Fibroblast of the aortic adventitia (primary cell): ENCODE measurements at regions not wholly inside any gene's neighbourhood (a gene's known extent, or its start where the extent isn't known, plus 50 kb on each side); places are given as distances from the start of the nearest gene placed in this dataset.
A peak's percentile ranks its signal among the peaks of the same experiment; 100 is the strongest.

ENCODE experiments used
- DNase-seq: peaks from one replicate; pipeline ENCODE4 v3.0.0-alpha.2; 2010; ENCODE audit warnings: low read depth
- H3K4me3 ChIP-seq: 2 replicates; pipeline ENCODE4 v1.5.1; 2011; ENCODE audit warnings: low read depth, mild to moderate bottlenecking, control low read depth, low read length, moderate library complexity
- CTCF ChIP-seq: IDR thresholded peaks from 2 replicates; pipeline ENCODE4 v1.5.1; 2011; ENCODE audit warnings: mild to moderate bottlenecking, low read length, control low read depth, inconsistent platforms; ENCODE audit not compliant: insufficient read depth

- DNase-seq, result peak; percentile 14
- no peak for TF ChIP-seq CTCF
- no peak overlapping the region for H3K4me3 ChIP-seq
Observed at GRCh38 chr10:60615541-60615940, 162.7 kb upstream of the CDK1 start.

GRCh38 chr10:60614363-60614762 lies 163.9 kb upstream of the CDK1 start:
- H3K4me3 ChIP-seq, result no peak overlapping the region
- TF ChIP-seq CTCF, result peak; percentile 7
- no peak for DNase-seq

- TF ChIP-seq CTCF, result no peak
Observed at GRCh38 chr10:60613434-60613833, 164.8 kb upstream of the CDK1 start.

GRCh38 chr10:60611291-60611747 lies 167.0 kb upstream of the CDK1 start:
- no peak overlapping the region for H3K4me3 ChIP-seq
- DNase-seq, result peak; percentile 82
- no peak for TF ChIP-seq CTCF

More at GRCh38 chr10:60613434-60613833, 164.8 kb upstream of the CDK1 start:
- no peak overlapping the region for H3K4me3 ChIP-seq
- no peak for DNase-seq

- peak; percentile 10 for DNase-seq
- no peak overlapping the region for H3K4me3 ChIP-seq
- no peak for TF ChIP-seq CTCF
Observed at GRCh38 chr10:60607372-60607771, 170.9 kb upstream of the CDK1 start.

GRCh38 chr10:60606343-60607080 lies 171.8 kb upstream of the CDK1 start:
- no peak for TF ChIP-seq CTCF
- no peak overlapping the region for H3K4me3 ChIP-seq
- DNase-seq, result peak; percentile 94

GRCh38 chr10:60605476-60605875 lies 172.8 kb upstream of the CDK1 start:
- no peak overlapping the region for H3K4me3 ChIP-seq
- TF ChIP-seq CTCF, result no peak
- no peak for DNase-seq
